Renal cortex interstitium (tissue), 11 donors: ENCODE measurements at regions not wholly inside any gene's neighbourhood (a gene's known extent, or its start where the extent isn't known, plus 50 kb on each side); places are given as distances from the start of the nearest gene placed in this dataset.

Experiments
- DNase-seq, 11 donors: peaks; one replicate each; pipeline ENCODE4 v3.0.0-alpha.2; 2013; ENCODE audit warnings: low read depth in 9 of 11, low spot score in 4 of 11; ENCODE audit errors: extremely low read depth in 1 of 11

GRCh38 chr15:95998935-95999334, 331.6 kb upstream of the NR2F2 start:
- DNase-seq, result no peak

GRCh38 chr15:96002890-96003859, 327.3 kb upstream of the NR2F2 start:
- no peak for DNase-seq

GRCh38 chr15:96005906-96006305, 324.6 kb upstream of the NR2F2 start:
- DNase-seq, result no peak

- DNase-seq, result peak; percentile 39 to 81 (median 60)
These were observed 319.4 kb upstream of the NR2F2 start for GRCh38 chr15:96011136-96011535.

GRCh38 chr15:96014939-96015338, 315.6 kb upstream of the NR2F2 start:
- DNase-seq, result no peak

- no peak for DNase-seq
These were observed 311.4 kb upstream of the NR2F2 start for GRCh38 chr15:96019114-96019513.

- DNase-seq, result no peak
These were observed 310.4 kb upstream of the NR2F2 start for GRCh38 chr15:96020133-96020532.

GRCh38 chr15:96020797-96021196, 309.7 kb upstream of the NR2F2 start:
- DNase-seq, result no peak

GRCh38 chr15:96023081-96023480, 307.4 kb upstream of the NR2F2 start:
- DNase-seq, result no peak

- no peak for DNase-seq
These were observed 303.0 kb upstream of the NR2F2 start for GRCh38 chr15:96027501-96027900.

- DNase-seq, result no peak
These were observed 301.9 kb upstream of the NR2F2 start for GRCh38 chr15:96028620-96029019.

GRCh38 chr15:96029172-96029571, 301.3 kb upstream of the NR2F2 start:
- DNase-seq, result no peak

GRCh38 chr15:96031426-96032110, 298.9 kb upstream of the NR2F2 start:
- DNase-seq, result no peak

GRCh38 chr15:96035091-96035490, 295.4 kb upstream of the NR2F2 start:
- DNase-seq, result no peak

GRCh38 chr15:96035635-96036034, 294.9 kb upstream of the NR2F2 start:
- no peak for DNase-seq

GRCh38 chr15:96037584-96037983, 292.9 kb upstream of the NR2F2 start:
- DNase-seq, result no peak

GRCh38 chr15:96038131-96038530, 292.4 kb upstream of the NR2F2 start:
- DNase-seq, result no peak

GRCh38 chr15:96038650-96039049, 291.9 kb upstream of the NR2F2 start:
- DNase-seq, result no peak

GRCh38 chr15:96041982-96042733, 288.3 kb upstream of the NR2F2 start:
- DNase-seq, result no peak
